ENCODE measurements at regions not wholly inside any gene's neighbourhood (a gene's known extent, or its start where the extent isn't known, plus 50 kb on each side); places are given as distances from the start of the nearest gene placed in this dataset.

- no peak for TF ChIP-seq IRF3 (IDR thresholded peaks at IDR 0.05; ENCODE audit: low read depth, low read length)
Measured at GRCh38 chr15:94070356-94071295, 160.7 kb upstream of the MCTP2 start (continued).

GRCh38 chr15:94069844-94070243 lies 161.5 kb upstream of the MCTP2 start:
- H3K9me3 ChIP-seq = no peaks in the 10 kb centered on the region
- H3K4me3 ChIP-seq (ENCODE audit: low read depth in 2 of 2, low read length in 1 of 2) = no peak overlapping the region
- TF ChIP-seq USF2 (IDR thresholded peaks at IDR 0.05; ENCODE audit: borderline replicate concordance, low read depth, low read length) (no peak), MXI1 (IDR thresholded peaks at IDR 0.05; ENCODE audit: low read depth, low read length) (no peak), FOXM1 (IDR thresholded peaks at IDR 0.05; ENCODE audit: low read depth) (no peak), CHD2 (IDR thresholded peaks at IDR 0.05; ENCODE audit: low read length, partially characterized antibody) (no peak), POLR2AphosphoS5 (IDR thresholded peaks at IDR 0.05; ENCODE audit: low read depth, low read length) (no peak), TCF12 (IDR thresholded peaks at IDR 0.05) (no peak), YY1 (IDR thresholded peaks at IDR 0.05; ENCODE audit: low read depth) (no peak), EZH2phosphoT487 (IDR thresholded peaks at IDR 0.05; ENCODE audit: borderline replicate concordance, low read depth) (no peak), REST (IDR thresholded peaks at IDR 0.05; ENCODE audit: low read depth, low read length) (no peak), RAD21 (IDR thresholded peaks at IDR 0.05; ENCODE audit: low read length) (no peak), NFIC (IDR thresholded peaks at IDR 0.05; ENCODE audit: borderline replicate concordance) (no peak), EP300 (IDR thresholded peaks at IDR 0.05; ENCODE audit: borderline replicate concordance in 1 of 2, low read depth in 1 of 2, low read length in 1 of 2) (no peak), TEAD4 (IDR thresholded peaks at IDR 0.05; ENCODE audit: borderline replicate concordance, insufficient read depth) (no peak), GATA2 (CRISPR knock-in tag; IDR thresholded peaks at IDR 0.05) (no peak)
- no peak overlapping the region for H3K9ac ChIP-seq
- H3K9me2 ChIP-seq = no peaks in the 10 kb centered on the region
- H4K20me1 ChIP-seq (ENCODE audit: insufficient read depth) = no peaks in the 10 kb centered on the region
- no peaks in the 10 kb centered on the region for H3K79me2 ChIP-seq (ENCODE audit: insufficient read depth)
- H3K4me1 ChIP-seq (ENCODE audit: control insufficient read depth in 1 of 2, insufficient read depth in 2 of 2, low read depth in 1 of 2, low read length in 1 of 2) = peaks cover 0 to 16% of the 10 kb centered on the region in 2 experiments; a peak in 1 of 4 replicates
- 72% methylated on average over 9 of the region's 9 CpGs for WGBS (ENCODE audit: low lambda C conversion rate)
- H3K27me3 ChIP-seq (ENCODE audit: insufficient read depth) = no peaks in the 10 kb centered on the region
- H2AFZ ChIP-seq (ENCODE audit: low read depth) = no peak overlapping the region
- CTCF ChIA-PET = interaction anchor here (3.0 kb wide), 1 partner anchor 50 kb away, joined by 11 read pairs; no protein-coding TSS in a partner anchor
- DNase-seq = no peak
- no peak overlapping the region for H3K27ac ChIP-seq (ENCODE audit: low read depth in 2 of 2, low read length in 1 of 2)
- H3F3A ChIP-seq (replicated peaks; ENCODE audit: insufficient read depth) = no peaks in the 10 kb centered on the region
- no peak overlapping the region for H3K4me2 ChIP-seq
- POLR2A ChIA-PET = no interaction called here
- no peaks in the 10 kb centered on the region for H3K36me3 ChIP-seq (replicated peaks in 1 of 2; ENCODE audit: control insufficient read depth in 1 of 2, insufficient read depth in 2 of 2, low read length in 1 of 2)

Measured in SK-N-SH (cell line).